ENCODE measurements at regions not wholly inside any gene's neighbourhood (a gene's known extent, or its start where the extent isn't known, plus 50 kb on each side); places are given as distances from the start of the nearest gene placed in this dataset.
"Not testable (repeated sequence)": the region's sequence is repeated elsewhere in the genome, so short reads cannot be mapped to it uniquely, and the experiment has no call there.

DNA sequence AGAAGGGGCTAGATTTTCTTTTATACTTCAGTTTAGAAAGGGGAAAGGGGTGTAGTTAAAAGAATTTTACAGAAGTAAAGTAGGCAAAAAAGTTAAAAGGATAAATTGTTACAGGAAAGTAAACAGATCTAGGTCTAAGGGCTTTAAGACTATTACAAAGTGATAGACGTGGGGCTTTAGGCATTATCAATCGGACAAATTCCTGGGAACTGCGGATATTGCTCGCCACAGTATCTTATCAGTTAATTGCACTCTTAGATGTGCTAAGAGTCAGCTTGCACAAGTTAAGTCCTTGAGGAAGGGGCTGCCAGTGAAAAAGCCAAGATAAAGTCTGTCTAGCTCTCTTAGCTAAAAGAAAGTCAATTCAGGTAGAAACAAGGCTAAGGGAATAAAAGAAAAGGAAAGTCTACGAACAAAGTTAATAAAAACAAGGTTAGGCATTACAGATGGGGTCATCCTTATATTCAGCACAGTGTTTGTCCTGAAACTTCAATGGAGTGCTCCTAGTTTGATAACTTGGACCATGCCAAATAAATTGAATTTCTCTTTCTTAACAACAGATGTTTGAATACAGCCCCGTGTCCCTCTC, 125.4 kb downstream of the ART5 start:
- DNase-seq (ENCODE audit: low read depth in 6 of 9, low spot score in 9 of 9); H3K27me3 ChIP-seq (ENCODE audit: control insufficient read depth in 2 of 2, insufficient read depth in 1 of 2, low read length in 1 of 2); H3K4me3 ChIP-seq (ENCODE audit: low read length in 2 of 2); H3K9me3 ChIP-seq (ENCODE audit: control insufficient read depth in 2 of 2, insufficient read depth in 1 of 2, low read length in 1 of 2); H3K36me3 ChIP-seq (ENCODE audit: control insufficient read depth in 2 of 2, insufficient read depth in 2 of 2, low read length in 1 of 2); H3K4me1 ChIP-seq (ENCODE audit: control insufficient read depth in 2 of 2, insufficient read depth in 2 of 2, low read length in 2 of 2); H3K27ac ChIP-seq (ENCODE audit: low read depth in 1 of 2, low read length in 1 of 2): not testable (repeated sequence)
- WGBS, result 61% methylated on average over 6 of the region's 6 CpGs

DNA sequence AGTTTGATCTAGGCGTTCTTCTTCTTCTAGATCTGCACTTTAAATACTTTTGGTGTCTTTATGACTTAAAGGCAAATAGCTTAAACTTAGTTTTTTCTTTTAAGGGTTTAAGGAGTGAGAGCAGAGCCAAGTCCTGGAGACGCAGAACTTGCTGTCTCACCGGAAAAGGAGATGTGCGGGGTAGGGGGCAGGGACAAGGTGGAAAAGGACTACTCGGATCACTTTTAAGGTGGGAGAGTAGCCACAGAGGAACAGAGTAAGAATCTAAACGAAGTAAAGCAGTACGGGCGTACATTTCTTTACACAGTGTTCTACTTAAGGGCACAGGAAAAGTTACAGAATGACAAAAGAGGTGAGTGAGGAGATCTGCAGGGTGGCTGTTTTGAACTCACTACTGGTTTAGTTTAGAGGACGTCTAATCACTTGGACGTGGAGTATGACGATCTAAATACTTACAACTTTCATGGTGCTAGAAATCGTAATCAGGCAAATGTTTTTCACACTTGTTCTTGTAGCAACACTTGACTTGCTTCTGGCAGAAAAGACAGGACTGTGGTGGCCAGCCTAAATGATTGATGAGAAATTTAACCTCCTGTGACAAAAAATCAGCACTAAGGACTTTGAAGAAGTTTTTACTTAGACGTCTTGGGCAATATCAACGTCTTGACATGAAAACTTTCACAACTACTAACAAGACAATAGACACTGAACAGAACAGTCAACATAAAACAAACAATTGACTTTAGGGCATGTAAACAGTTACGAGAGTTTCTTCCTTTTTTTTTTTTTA, 127.0 kb downstream of the ART5 start:
- not testable (repeated sequence) for H3K4me1 ChIP-seq (ENCODE audit: control insufficient read depth in 2 of 2, insufficient read depth in 2 of 2, low read length in 2 of 2); H3K9me3 ChIP-seq (ENCODE audit: control insufficient read depth in 2 of 2, insufficient read depth in 1 of 2, low read length in 1 of 2); H3K27me3 ChIP-seq (ENCODE audit: control insufficient read depth in 2 of 2, insufficient read depth in 1 of 2, low read length in 1 of 2); H3K27ac ChIP-seq (ENCODE audit: low read depth in 1 of 2, low read length in 1 of 2); DNase-seq (ENCODE audit: low read depth in 6 of 9, low spot score in 9 of 9); H3K4me3 ChIP-seq (ENCODE audit: low read length in 2 of 2); H3K36me3 ChIP-seq (ENCODE audit: control insufficient read depth in 2 of 2, insufficient read depth in 2 of 2, low read length in 1 of 2)
- WGBS, result 79% methylated on average over 15 of the region's 15 CpGs

DNA sequence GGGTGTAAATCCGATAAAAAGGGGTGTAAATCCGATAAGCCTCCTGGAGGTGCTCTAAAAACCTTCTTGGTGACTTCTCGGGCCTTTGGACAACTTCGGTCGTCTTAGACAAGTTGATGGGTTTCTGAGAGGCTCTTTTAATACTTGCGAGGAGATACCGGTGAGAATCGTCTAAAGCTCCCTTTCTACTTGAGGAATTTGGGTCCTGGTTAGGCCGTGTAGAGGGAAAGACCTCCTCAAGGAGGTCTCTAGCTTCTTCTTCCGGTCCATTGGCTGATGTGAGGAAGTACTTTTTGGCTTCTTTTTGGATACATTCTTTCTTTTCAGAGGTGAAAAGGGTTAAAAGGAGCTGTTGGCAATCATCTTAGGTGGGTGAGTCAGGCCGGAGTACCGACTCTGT, 128.5 kb downstream of the ART5 start:
- H3K9me3 ChIP-seq (ENCODE audit: control insufficient read depth in 2 of 2, insufficient read depth in 1 of 2, low read length in 1 of 2); H3K4me3 ChIP-seq (ENCODE audit: low read length in 2 of 2); H3K4me1 ChIP-seq (ENCODE audit: control insufficient read depth in 2 of 2, insufficient read depth in 2 of 2, low read length in 2 of 2); H3K27me3 ChIP-seq (ENCODE audit: control insufficient read depth in 2 of 2, insufficient read depth in 1 of 2, low read length in 1 of 2); DNase-seq (ENCODE audit: low read depth in 6 of 9, low spot score in 9 of 9); H3K27ac ChIP-seq (ENCODE audit: low read depth in 1 of 2, low read length in 1 of 2); H3K36me3 ChIP-seq (ENCODE audit: control insufficient read depth in 2 of 2, insufficient read depth in 2 of 2, low read length in 1 of 2): not testable (repeated sequence)
- WGBS, result 92% methylated on average over 11 of the region's 12 CpGs

DNA sequence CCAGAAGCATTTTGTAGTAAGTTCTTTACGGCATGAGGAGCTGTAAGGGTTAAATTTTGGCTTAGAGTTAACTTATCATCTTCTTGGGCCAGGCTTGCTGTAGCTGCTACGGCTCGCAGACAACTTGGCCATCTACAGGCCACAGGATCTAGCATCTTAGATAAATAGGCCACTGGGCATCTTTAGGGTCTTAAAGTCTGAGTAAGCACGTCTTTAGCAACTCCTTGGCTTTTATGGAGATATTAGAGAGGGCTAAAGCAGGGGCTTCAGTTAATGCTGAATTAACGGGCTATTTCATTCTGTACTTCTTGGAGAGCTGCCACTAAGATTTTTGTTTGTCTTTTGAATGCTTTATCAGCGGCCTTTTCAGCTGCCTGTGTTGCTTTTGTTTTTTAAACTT, 129.0 kb downstream of the ART5 start:
- H3K27me3 ChIP-seq (ENCODE audit: control insufficient read depth in 2 of 2, insufficient read depth in 1 of 2, low read length in 1 of 2); H3K4me3 ChIP-seq (ENCODE audit: low read length in 2 of 2); H3K4me1 ChIP-seq (ENCODE audit: control insufficient read depth in 2 of 2, insufficient read depth in 2 of 2, low read length in 2 of 2); H3K36me3 ChIP-seq (ENCODE audit: control insufficient read depth in 2 of 2, insufficient read depth in 2 of 2, low read length in 1 of 2); H3K9me3 ChIP-seq (ENCODE audit: control insufficient read depth in 2 of 2, insufficient read depth in 1 of 2, low read length in 1 of 2); DNase-seq (ENCODE audit: low read depth in 6 of 9, low spot score in 9 of 9): not testable (repeated sequence)
- 89% methylated on average over 6 of the region's 6 CpGs for WGBS
- peak overlapping the region in 1 of 2 donors; percentile 55 for H3K27ac ChIP-seq (ENCODE audit: low read depth in 1 of 2, low read length in 1 of 2)

DNA sequence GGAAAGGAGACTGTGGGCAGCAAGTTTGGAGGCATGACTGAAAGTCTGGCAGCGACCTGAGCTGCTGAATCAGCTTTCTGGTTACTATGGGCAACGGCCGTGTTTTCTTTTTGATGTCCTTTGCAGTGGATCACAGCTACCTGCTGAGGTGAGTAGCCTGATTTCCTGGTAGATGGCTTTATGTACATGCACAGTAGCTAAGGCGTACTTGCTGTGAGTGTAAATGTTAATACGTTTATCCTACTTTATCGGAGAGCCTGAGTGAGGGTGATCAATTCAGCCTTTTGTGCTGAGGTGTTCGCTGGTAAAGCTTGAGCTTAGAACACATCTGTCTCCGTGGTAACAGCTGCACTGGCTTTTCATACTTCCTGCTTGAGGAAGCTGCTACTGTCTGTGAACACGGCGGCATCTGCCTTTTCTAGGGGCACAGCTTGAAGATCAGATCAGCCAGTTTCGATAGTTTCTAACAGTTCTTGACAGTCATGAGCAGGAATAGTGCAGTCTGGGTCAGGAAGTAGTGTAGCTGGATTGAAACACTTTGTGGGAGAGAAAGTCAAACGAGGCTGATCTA, 129.6 kb downstream of the ART5 start:
- H3K9me3 ChIP-seq (ENCODE audit: control insufficient read depth in 2 of 2, insufficient read depth in 1 of 2, low read length in 1 of 2); H3K4me3 ChIP-seq (ENCODE audit: low read length in 2 of 2); H3K36me3 ChIP-seq (ENCODE audit: control insufficient read depth in 2 of 2, insufficient read depth in 2 of 2, low read length in 1 of 2); H3K4me1 ChIP-seq (ENCODE audit: control insufficient read depth in 2 of 2, insufficient read depth in 2 of 2, low read length in 2 of 2); H3K27me3 ChIP-seq (ENCODE audit: control insufficient read depth in 2 of 2, insufficient read depth in 1 of 2, low read length in 1 of 2): not testable (repeated sequence)
- peak in 3 of 9 donors; percentile 3 to 24 (median 9) for DNase-seq (ENCODE audit: low read depth in 6 of 9, low spot score in 9 of 9)
- peak overlapping the region in 1 of 2 donors; percentile 55 for H3K27ac ChIP-seq (ENCODE audit: low read depth in 1 of 2, low read length in 1 of 2)
- WGBS, result 45% methylated on average over 12 of the region's 12 CpGs

DNA sequence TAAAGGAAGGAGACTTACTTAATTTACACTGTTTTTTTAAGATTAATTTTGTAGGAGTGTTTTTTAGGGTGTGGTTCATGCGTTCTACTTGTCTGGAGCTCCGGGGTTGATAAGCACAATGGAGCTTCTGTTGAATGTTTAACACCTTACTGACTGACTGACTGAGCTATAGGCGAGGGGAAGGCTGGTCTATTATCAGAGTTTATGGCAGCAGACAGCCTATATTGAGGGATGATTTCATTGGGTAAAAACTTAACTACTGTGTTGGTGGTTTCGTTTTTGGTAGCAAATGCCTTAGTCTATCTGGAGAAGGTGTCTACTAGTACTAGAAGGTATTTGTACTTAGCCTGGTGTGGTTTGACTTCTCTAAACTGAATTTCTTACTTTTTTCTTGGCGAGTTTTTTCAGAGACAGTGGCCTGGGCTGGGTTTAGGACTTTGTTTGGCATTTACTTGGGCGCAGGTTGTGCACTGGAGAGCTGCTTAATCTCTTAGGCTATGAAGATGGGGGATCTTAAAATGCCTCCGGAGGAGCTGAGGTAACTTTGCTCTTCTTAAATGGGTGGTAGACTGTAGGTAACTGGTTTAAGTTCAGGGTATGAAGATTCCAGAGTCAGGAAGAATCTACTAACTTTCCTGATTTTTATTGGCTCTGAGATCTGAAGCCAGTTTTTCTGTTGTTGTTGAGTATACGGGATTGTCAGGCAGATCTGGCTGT, 130.2 kb downstream of the ART5 start:
- 83% methylated on average over 8 of the region's 8 CpGs for WGBS
- not testable (repeated sequence) for H3K27me3 ChIP-seq (ENCODE audit: control insufficient read depth in 2 of 2, insufficient read depth in 1 of 2, low read length in 1 of 2); H3K9me3 ChIP-seq (ENCODE audit: control insufficient read depth in 2 of 2, insufficient read depth in 1 of 2, low read length in 1 of 2); DNase-seq (ENCODE audit: low read depth in 6 of 9, low spot score in 9 of 9); H3K36me3 ChIP-seq (ENCODE audit: control insufficient read depth in 2 of 2, insufficient read depth in 2 of 2, low read length in 1 of 2); H3K4me1 ChIP-seq (ENCODE audit: control insufficient read depth in 2 of 2, insufficient read depth in 2 of 2, low read length in 2 of 2); H3K4me3 ChIP-seq (ENCODE audit: low read length in 2 of 2)
- H3K27ac ChIP-seq (ENCODE audit: low read depth in 1 of 2, low read length in 1 of 2), result peak overlapping the region in 1 of 2 donors; percentile 11

DNA sequence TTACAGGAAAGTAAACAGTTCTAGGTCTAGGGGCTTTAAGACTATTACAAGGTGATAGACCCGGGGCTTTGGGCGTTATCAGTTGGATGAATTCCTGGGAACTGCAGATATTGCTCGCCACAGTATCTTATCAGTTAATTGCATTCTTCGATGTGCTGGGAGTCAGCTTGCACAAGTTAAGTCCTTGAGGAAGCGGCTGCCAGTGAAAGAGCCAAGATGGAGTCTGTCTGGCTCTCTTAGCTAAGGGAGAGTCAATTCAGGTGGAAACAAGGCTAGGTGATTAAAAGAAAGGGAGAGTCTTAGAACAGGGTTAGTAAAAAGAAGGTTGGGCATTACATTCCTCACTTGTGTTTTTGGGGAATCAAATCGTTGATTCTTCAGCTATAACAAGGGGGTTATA, 130.6 kb upstream of the ZNF195 start:
- not testable (repeated sequence) for H3K4me1 ChIP-seq (ENCODE audit: control insufficient read depth in 2 of 2, insufficient read depth in 2 of 2, low read length in 2 of 2); H3K27ac ChIP-seq (ENCODE audit: low read depth in 1 of 2, low read length in 1 of 2); H3K4me3 ChIP-seq (ENCODE audit: low read length in 2 of 2); DNase-seq (ENCODE audit: low read depth in 6 of 9, low spot score in 9 of 9); H3K36me3 ChIP-seq (ENCODE audit: control insufficient read depth in 2 of 2, insufficient read depth in 2 of 2, low read length in 1 of 2); H3K27me3 ChIP-seq (ENCODE audit: control insufficient read depth in 2 of 2, insufficient read depth in 1 of 2, low read length in 1 of 2); H3K9me3 ChIP-seq (ENCODE audit: control insufficient read depth in 2 of 2, insufficient read depth in 1 of 2, low read length in 1 of 2)
- 91% methylated on average over 6 of the region's 6 CpGs for WGBS

DNA sequence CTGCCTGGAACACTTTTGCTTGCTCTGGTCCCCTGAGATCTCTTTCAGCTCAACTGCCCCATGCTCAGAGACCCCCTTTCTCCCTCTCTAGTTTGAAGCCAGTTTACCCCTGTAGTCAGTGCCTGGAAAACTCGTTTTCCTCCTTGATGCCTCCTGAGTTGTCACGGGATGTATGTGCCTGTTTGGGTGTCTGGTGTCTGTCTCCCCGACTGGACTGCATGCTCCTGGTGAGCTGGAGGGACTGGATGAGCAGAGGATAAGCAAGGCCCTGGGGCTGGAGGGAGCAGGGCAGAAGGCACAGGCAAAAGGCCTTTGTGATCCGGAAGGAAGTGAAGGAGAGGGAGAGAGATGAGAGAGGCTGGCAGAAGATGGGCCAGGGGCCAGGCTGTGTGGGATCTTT, 120.3 kb upstream of the ZNF195 start:
- WGBS, result 66% methylated on average over 4 of the region's 4 CpGs
- DNase-seq (ENCODE audit: low read depth in 6 of 9, low spot score in 9 of 9), result not testable (repeated sequence)

DNA sequence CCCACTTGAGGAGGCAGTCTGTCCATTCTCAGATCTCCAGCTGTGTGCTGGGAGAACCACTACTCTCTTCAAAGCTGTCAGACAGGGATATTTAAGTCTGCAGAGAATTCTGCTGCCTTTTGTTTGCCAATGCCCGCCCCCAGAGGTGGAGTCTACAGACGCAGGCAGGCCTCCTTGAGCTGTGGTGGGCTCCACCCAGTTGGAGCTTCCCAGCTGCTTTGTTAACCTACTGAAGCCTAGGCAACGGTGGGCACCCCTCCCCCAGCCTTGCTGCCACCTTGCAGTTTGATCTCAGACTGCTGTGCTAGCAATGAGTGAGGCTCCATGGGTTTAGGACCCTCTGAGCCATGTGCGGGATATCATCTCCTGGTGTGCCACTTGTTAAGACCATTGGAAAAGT, 119.4 kb upstream of the ZNF195 start:
- not testable (repeated sequence) for H3K9me3 ChIP-seq (ENCODE audit: control insufficient read depth in 2 of 2, insufficient read depth in 1 of 2, low read length in 1 of 2); H3K27me3 ChIP-seq (ENCODE audit: control insufficient read depth in 2 of 2, insufficient read depth in 1 of 2, low read length in 1 of 2); H3K36me3 ChIP-seq (ENCODE audit: control insufficient read depth in 2 of 2, insufficient read depth in 2 of 2, low read length in 1 of 2); H3K4me3 ChIP-seq (ENCODE audit: low read length in 2 of 2); H3K27ac ChIP-seq (ENCODE audit: low read depth in 1 of 2, low read length in 1 of 2); H3K4me1 ChIP-seq (ENCODE audit: control insufficient read depth in 2 of 2, insufficient read depth in 2 of 2, low read length in 2 of 2); DNase-seq (ENCODE audit: low read depth in 6 of 9, low spot score in 9 of 9)
- 90% methylated on average over 4 of the region's 4 CpGs for WGBS

More for the DNA sequence above, 120.3 kb upstream of the ZNF195 start:
- not testable (repeated sequence) for H3K9me3 ChIP-seq (ENCODE audit: control insufficient read depth in 2 of 2, insufficient read depth in 1 of 2, low read length in 1 of 2); H3K36me3 ChIP-seq (ENCODE audit: control insufficient read depth in 2 of 2, insufficient read depth in 2 of 2, low read length in 1 of 2); H3K27me3 ChIP-seq (ENCODE audit: control insufficient read depth in 2 of 2, insufficient read depth in 1 of 2, low read length in 1 of 2); H3K4me3 ChIP-seq (ENCODE audit: low read length in 2 of 2); H3K27ac ChIP-seq (ENCODE audit: low read depth in 1 of 2, low read length in 1 of 2); H3K4me1 ChIP-seq (ENCODE audit: control insufficient read depth in 2 of 2, insufficient read depth in 2 of 2, low read length in 2 of 2)
